ENCODE measurements at regions not wholly inside any gene's neighbourhood (a gene's known extent, or its start where the extent isn't known, plus 50 kb on each side); places are given as distances from the start of the nearest gene placed in this dataset.

- H3K4me3 ChIP-seq (ENCODE audit: low read depth, low read length), result no peak overlapping the region
- no peak for DNase-seq (ENCODE audit: low read depth, low spot score)
- no peak for TF ChIP-seq CTCF (IDR thresholded peaks at IDR 0.05; ENCODE audit: low read depth, low read length)
- in situ Hi-C loops (cut with HindIII; ENCODE audit: low sequenced_read_pairs), result no loop called here
Observed at GRCh38 chr15:45785897-45786296, 151.1 kb downstream of the SQOR start.

DNA sequence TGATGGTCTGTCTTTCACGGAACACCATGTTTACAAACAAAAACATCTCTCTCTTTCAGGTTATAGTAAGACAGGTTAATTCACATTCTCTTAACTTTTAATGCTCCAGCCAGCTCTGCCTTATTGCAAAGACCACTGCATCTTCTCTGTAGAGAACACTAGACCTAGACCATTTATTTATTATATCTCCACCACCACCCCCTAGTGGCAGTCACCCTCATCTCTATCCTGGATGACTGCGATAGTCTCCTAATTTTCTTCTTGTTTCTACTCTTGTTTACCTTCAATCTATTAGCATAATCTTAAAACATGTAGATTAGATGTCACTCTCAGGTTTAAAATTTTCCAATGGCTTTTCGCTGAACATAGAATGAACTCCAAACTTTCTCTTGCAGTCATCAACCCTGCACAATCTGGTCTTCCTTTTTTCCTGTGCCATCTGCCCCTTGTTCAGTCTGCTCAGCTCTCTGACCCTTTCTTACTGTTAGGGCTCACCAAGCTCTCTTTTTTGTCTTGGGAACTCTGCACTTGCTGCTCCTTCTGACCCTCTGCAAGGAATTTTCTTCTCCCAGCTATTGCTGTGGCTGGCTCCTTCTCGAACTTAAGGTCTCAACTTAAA is 155.6 kb downstream of the SQOR start:
- in situ Hi-C loops (cut with HindIII; ENCODE audit: low sequenced_read_pairs), result no loop called here
- DNase-seq (ENCODE audit: low read depth, low spot score), result no peak
- peak; percentile 45 for TF ChIP-seq CTCF (IDR thresholded peaks at IDR 0.05; ENCODE audit: low read depth, low read length)
- H3K4me3 ChIP-seq (ENCODE audit: low read depth, low read length), result no peak overlapping the region

DNA sequence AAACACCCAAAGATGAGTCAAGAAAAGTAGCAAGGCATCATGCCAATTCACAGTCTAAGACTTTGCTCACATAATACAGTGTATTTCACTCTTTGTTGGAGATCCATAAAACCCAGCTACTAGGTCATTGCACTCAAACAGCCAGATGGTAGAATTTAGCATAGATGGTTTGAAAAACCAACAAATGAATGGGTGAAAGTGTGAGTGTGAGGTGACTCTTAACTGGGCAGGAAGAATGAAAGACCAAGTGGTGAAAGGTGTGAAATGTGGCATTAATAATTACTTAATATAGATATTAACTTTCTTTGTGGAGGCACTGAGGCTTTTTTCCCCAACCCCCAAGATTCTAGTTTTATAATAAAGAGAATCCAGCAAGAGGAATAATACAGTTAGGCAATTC is 159.5 kb downstream of the SQOR start:
- in situ Hi-C loops (cut with HindIII; ENCODE audit: low sequenced_read_pairs), result no loop called here
- no peak for TF ChIP-seq CTCF (IDR thresholded peaks at IDR 0.05; ENCODE audit: low read depth, low read length)
- no peak for DNase-seq (ENCODE audit: low read depth, low spot score)
- H3K4me3 ChIP-seq (ENCODE audit: low read depth, low read length), result no peak overlapping the region

- no peak overlapping the region for H3K4me3 ChIP-seq (ENCODE audit: low read depth, low read length)
- no peak for TF ChIP-seq CTCF (IDR thresholded peaks at IDR 0.05; ENCODE audit: low read depth, low read length)
- in situ Hi-C loops (cut with HindIII; ENCODE audit: low sequenced_read_pairs), result no loop called here
- DNase-seq (ENCODE audit: low read depth, low spot score), result no peak
Observed at GRCh38 chr15:45794712-45795439, 160.0 kb downstream of the SQOR start.

- in situ Hi-C loops (cut with HindIII; ENCODE audit: low sequenced_read_pairs), result no loop called here
- H3K4me3 ChIP-seq (ENCODE audit: low read depth, low read length), result no peak overlapping the region
- peak; percentile 10 for DNase-seq (ENCODE audit: low read depth, low spot score)
- peak; percentile 52 for TF ChIP-seq CTCF (IDR thresholded peaks at IDR 0.05; ENCODE audit: low read depth, low read length)
Observed at GRCh38 chr15:45795440-45796069, 160.7 kb downstream of the SQOR start.

- no peak for DNase-seq (ENCODE audit: low read depth, low spot score)
- no peak overlapping the region for H3K4me3 ChIP-seq (ENCODE audit: low read depth, low read length)
- no peak for TF ChIP-seq CTCF (IDR thresholded peaks at IDR 0.05; ENCODE audit: low read depth, low read length)
- in situ Hi-C loops (cut with HindIII; ENCODE audit: low sequenced_read_pairs), result no loop called here
Observed at GRCh38 chr15:45796433-45796832, 161.6 kb downstream of the SQOR start.
